ENCODE measurements at regions not wholly inside any gene's neighbourhood (a gene's known extent, or its start where the extent isn't known, plus 50 kb on each side); places are given as distances from the start of the nearest gene placed in this dataset.

DNA sequence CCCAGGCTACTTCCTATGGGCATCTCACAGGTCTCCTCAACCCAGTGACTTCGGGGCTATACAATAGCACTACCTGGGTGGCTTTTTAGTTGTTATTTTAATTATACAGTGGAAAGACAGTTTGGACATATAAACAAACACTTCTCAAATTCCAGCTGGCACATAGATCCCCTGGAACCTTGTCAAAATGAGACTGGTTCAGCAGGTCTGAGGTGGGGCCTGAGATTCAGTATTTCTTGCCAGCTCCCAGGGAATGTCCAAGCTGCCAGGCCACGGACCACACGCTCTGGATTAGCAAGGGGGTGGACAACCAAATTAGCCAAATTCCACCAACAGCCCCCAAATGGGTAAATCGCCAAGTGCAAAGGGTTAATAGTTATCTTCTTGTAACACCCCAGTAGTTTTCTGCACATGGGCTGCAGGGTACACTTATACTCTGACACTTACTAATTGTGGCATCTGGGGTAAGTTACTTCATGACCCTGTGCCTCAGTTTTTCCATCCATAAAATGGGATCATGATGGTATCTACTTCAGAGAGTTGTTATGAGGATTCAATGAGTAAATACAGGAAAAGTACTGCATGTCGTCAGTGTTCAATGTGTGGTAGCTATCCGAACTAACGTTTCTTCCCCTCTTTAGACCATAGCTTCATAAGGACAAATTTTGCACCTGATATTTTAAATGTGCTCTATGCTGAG lies 789.4 kb upstream of the TBX3 start:
- H3K4me1 Mint-ChIP-seq (ENCODE audit: low read depth) = no peaks in the 10 kb centered on the region
- H3K27ac Mint-ChIP-seq = no peak overlapping the region
- no peaks in the 10 kb centered on the region for H3K27me3 Mint-ChIP-seq (ENCODE audit: insufficient read depth)
- no peaks in the 10 kb centered on the region for H3K9me3 Mint-ChIP-seq
- no peak overlapping the region for H3K4me3 Mint-ChIP-seq
- DNase-seq (ENCODE audit: low spot score) = no peak
- intact Hi-C loops (cut with micrococcal nuclease) = no loop called here
- no peaks in the 10 kb centered on the region for H3K36me3 Mint-ChIP-seq (ENCODE audit: low read depth)

DNA sequence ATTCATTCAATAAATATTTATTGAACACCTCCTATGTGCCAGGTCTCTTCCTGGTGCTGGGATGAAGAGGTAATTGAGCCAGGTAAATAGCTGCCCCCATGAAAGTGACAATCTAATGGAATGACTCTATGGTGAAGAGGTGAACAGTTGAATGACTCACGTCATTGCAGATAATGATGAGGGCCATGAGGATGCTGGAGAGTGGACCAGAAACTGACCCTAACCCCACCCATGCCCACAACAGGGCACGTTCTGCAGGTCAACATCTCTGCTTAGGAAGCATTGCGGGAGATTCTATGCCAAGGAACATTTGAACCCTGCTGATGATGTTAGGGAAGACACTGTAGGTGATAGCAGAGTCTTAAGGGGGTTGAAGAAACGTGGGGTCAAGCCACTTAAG lies 788.9 kb upstream of the TBX3 start:
- intact Hi-C loops (cut with micrococcal nuclease) = no loop called here
- H3K4me3 Mint-ChIP-seq = no peak overlapping the region
- no peaks in the 10 kb centered on the region for H3K9me3 Mint-ChIP-seq
- DNase-seq (ENCODE audit: low spot score) = no peak
- no peaks in the 10 kb centered on the region for H3K4me1 Mint-ChIP-seq (ENCODE audit: low read depth)
- H3K27ac Mint-ChIP-seq = no peak overlapping the region
- no peaks in the 10 kb centered on the region for H3K27me3 Mint-ChIP-seq (ENCODE audit: insufficient read depth)
- no peaks in the 10 kb centered on the region for H3K36me3 Mint-ChIP-seq (ENCODE audit: low read depth)

DNA sequence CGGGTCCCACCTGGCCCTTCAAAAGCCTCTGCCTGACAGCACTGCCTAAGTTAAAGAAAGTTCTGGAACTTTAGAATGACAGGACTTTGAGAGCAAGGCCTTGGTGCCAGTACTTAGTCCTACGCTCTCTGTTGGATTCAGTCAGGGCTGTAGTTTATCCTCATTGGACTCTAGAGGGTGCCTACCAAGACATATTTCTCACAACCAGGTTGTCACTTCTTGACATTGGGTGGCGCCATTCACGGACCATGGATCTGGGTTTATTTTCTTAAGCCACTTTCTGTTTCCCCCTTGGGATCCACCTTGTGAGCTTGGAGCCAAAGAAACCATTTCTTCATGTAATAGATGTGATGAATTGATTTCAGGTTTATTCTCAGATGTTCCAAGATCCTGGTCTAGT lies 787.0 kb upstream of the TBX3 start:
- Mint-ChIP-seq H3K27ac (no peak overlapping the region), H3K27me3 (ENCODE audit: insufficient read depth) (no peaks in the 10 kb centered on the region), H3K9me3 (no peaks in the 10 kb centered on the region), H3K36me3 (ENCODE audit: low read depth) (no peaks in the 10 kb centered on the region), H3K4me3 (no peak overlapping the region), H3K4me1 (ENCODE audit: low read depth) (no peaks in the 10 kb centered on the region)
- intact Hi-C loops (cut with micrococcal nuclease) = no loop called here
- DNase-seq (ENCODE audit: low spot score) = no peak

DNA sequence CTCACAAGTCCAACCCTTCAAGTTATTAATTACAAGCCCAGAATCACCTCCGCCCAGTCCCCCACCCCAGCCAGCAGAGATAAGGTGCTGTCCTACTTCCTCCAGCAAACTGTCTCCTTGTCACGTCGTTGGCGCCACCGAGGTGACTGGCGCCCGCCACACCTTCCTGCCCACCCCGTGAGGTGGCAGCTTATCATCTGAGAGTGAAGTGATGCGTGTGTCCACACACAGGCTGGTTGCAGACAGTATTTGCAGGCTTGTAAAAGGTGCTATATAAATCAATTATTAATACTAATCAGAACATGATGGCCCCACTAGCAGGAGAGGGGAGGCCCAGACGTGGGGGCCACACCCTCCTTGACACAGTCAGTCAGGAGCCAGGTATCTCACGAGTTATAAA lies 786.6 kb upstream of the TBX3 start:
- DNase-seq (ENCODE audit: low spot score) = no peak
- Mint-ChIP-seq H3K27me3 (ENCODE audit: insufficient read depth) (no peaks in the 10 kb centered on the region), H3K4me1 (ENCODE audit: low read depth) (no peaks in the 10 kb centered on the region), H3K9me3 (no peaks in the 10 kb centered on the region), H3K27ac (no peak overlapping the region), H3K4me3 (no peak overlapping the region), H3K36me3 (ENCODE audit: low read depth) (no peaks in the 10 kb centered on the region)
- intact Hi-C loops (cut with micrococcal nuclease) = no loop called here

DNA sequence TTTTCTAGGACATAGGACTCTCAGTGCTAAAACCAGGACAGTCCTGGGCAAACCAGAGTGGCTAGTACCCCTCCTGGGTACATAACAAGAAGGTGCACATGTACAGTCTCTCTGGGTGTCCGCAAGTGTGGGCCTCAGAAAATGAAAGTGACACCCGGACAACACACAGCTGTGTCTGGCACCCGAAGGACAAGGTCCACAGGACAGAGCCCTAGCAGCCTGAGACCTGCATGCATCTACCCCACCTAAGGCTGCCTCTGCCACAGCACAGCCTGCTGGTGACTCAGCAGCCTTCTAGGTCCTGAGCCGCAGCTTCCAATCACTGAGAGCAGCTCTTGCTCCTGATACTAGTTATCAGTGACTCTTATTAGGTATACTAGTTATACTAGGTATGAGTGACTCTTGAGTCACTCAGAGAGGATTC lies 784.1 kb upstream of the TBX3 start:
- intact Hi-C loops (cut with micrococcal nuclease) = no loop called here
- Mint-ChIP-seq H3K4me1 (ENCODE audit: low read depth) (no peaks in the 10 kb centered on the region), H3K36me3 (ENCODE audit: low read depth) (no peaks in the 10 kb centered on the region), H3K4me3 (no peak overlapping the region), H3K27me3 (ENCODE audit: insufficient read depth) (no peaks in the 10 kb centered on the region), H3K27ac (no peak overlapping the region), H3K9me3 (no peaks in the 10 kb centered on the region)
- DNase-seq (ENCODE audit: low spot score) = no peak

DNA sequence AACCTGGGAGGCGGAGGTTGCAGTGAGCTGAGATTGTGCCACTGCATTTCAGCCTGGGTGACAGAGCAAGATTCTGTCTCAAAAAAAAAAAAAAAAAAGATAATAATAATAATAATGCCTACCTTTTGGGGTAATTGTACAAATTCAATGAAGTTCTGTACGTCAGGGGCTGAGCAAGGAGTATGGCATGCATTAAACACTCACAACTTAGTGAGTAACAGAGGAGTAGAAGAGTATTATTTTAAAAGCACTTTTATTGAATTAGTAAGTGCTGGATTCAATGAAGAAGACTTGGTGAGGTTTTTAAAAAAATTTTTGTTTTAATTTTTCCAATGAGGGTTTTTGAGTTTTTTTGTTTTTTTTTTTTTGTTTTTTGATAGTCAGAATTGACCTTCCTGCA lies 783.6 kb upstream of the TBX3 start:
- no peak overlapping the region for H3K27ac Mint-ChIP-seq
- no peaks in the 10 kb centered on the region for H3K36me3 Mint-ChIP-seq (ENCODE audit: low read depth)
- no peaks in the 10 kb centered on the region for H3K4me1 Mint-ChIP-seq (ENCODE audit: low read depth)
- intact Hi-C loops (cut with micrococcal nuclease) = no loop called here
- no peak for DNase-seq (ENCODE audit: low spot score)
- H3K4me3 Mint-ChIP-seq = no peak overlapping the region
- H3K27me3 Mint-ChIP-seq (ENCODE audit: insufficient read depth) = no peaks in the 10 kb centered on the region
- no peaks in the 10 kb centered on the region for H3K9me3 Mint-ChIP-seq

DNA sequence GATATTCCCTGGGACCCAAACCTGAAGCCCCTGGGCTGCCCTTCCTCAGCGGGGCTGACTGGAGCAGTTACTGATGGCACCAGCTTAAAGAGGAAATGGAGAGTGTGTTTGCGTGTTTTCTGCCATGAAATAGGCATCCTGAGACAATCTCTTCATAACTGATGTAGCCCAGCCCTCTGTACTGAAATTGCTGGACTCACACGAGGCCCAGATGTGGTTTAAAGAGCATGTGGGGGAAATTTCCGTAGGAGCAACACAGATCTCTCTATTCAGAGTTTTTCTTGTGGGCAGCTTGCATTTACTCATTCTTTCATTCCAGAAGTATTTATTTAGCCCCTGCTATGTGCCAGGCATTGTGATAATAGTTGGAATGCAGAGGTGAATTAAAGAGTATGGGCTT lies 782.1 kb upstream of the TBX3 start:
- Mint-ChIP-seq H3K4me3 (no peak overlapping the region), H3K4me1 (ENCODE audit: low read depth) (no peaks in the 10 kb centered on the region), H3K9me3 (no peaks in the 10 kb centered on the region), H3K27me3 (ENCODE audit: insufficient read depth) (no peaks in the 10 kb centered on the region), H3K27ac (no peak overlapping the region), H3K36me3 (ENCODE audit: low read depth) (no peaks in the 10 kb centered on the region)
- DNase-seq (ENCODE audit: low spot score) = no peak
- intact Hi-C loops (cut with micrococcal nuclease) = no loop called here

DNA sequence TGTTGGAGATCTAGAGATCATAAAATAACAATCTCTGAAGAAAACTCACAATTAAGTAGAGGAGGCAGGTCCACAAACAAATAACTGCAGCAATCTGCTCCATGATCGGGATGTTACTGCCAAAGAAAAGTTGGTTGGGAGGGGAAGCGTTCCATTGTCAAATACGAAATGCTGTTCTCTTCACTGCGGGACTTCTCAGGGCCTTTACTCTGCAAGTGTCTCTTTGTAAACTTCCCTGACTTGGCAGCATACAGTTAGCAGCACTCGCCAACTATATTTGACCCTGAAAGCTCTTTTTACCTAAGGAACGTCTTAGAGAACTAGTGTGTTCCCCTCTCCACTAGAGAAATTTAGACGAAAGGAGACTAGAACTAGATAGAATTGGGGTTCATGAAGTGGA lies 780.7 kb upstream of the TBX3 start:
- no peaks in the 10 kb centered on the region for H3K4me1 Mint-ChIP-seq (ENCODE audit: low read depth)
- intact Hi-C loops (cut with micrococcal nuclease) = no loop called here
- H3K4me3 Mint-ChIP-seq = no peak overlapping the region
- H3K9me3 Mint-ChIP-seq = no peaks in the 10 kb centered on the region
- no peak overlapping the region for H3K27ac Mint-ChIP-seq
- H3K27me3 Mint-ChIP-seq (ENCODE audit: insufficient read depth) = no peaks in the 10 kb centered on the region
- no peak for DNase-seq (ENCODE audit: low spot score)
- no peaks in the 10 kb centered on the region for H3K36me3 Mint-ChIP-seq (ENCODE audit: low read depth)

DNA sequence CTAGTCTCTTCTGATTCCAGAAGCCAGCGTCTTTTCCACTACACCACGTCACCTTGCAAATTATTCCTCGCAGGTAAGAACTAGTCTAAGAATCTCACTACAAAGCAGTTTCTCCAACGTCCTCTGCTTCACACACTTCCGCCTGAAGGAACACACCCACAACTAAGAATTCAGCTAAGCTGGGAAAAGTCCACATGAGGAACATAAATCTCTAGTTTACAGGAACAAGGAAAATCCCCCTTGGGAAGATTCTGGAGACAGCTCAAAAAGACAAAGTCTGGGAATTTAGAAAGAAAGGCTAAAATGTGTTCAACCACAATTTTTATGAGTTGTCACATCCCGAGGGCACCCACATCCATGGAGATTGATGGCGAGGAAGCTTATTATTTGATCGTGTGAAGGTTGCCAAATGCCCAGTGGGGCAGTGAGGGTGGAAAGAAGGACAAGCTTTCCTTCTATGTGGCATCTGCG lies 780.2 kb upstream of the TBX3 start:
- H3K27me3 Mint-ChIP-seq (ENCODE audit: insufficient read depth) = no peaks in the 10 kb centered on the region
- no peak overlapping the region for H3K27ac Mint-ChIP-seq
- H3K36me3 Mint-ChIP-seq (ENCODE audit: low read depth) = no peaks in the 10 kb centered on the region
- H3K4me1 Mint-ChIP-seq (ENCODE audit: low read depth) = no peaks in the 10 kb centered on the region
- no peaks in the 10 kb centered on the region for H3K9me3 Mint-ChIP-seq
- intact Hi-C loops (cut with micrococcal nuclease) = no loop called here
- no peak overlapping the region for H3K4me3 Mint-ChIP-seq
- DNase-seq (ENCODE audit: low spot score) = no peak

DNA sequence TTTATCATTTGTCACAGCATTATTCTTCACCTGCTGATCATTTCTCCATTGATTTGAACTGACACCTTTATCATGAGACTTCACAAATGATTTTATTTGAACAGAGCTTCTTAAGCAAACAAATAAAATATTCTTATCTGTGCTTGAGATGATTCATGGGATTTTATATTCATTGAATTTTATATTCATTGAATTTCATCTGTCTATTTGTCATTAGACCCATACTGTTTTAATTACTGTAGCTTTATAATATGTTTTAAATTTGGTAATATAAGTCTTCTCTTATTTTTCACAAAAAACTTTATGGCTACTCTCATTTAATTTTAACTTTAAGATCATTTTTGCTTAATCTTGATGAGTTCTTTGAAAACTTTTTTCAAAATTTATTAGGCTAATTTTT lies 777.4 kb upstream of the TBX3 start:
- DNase-seq (ENCODE audit: low spot score) = no peak
- Mint-ChIP-seq H3K27ac (no peak overlapping the region), H3K9me3 (no peaks in the 10 kb centered on the region), H3K4me1 (ENCODE audit: low read depth) (no peaks in the 10 kb centered on the region), H3K27me3 (ENCODE audit: insufficient read depth) (no peaks in the 10 kb centered on the region), H3K36me3 (ENCODE audit: low read depth) (no peaks in the 10 kb centered on the region), H3K4me3 (no peak overlapping the region)
- intact Hi-C loops (cut with micrococcal nuclease) = no loop called here

DNA sequence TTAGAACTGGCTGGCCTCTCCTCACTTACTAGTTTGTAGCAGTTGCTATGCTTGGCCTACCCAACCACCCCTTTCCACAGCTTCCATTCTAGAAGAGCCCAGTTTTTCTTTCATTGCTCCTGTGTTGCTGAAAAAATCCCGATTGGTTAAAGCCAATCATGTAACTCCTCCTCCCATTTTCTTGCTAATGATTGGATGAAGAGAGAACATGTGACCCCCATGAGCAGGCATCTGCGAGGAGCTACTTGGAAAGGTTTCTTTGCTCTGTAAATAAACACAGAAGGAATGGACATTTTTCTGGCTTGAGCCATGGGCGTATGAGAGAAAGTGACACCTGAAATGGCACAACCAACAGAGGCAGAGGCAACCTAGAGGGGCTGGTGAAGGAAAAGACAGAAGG lies 773.8 kb upstream of the TBX3 start:
- Mint-ChIP-seq H3K4me1 (ENCODE audit: low read depth) (no peaks in the 10 kb centered on the region), H3K36me3 (ENCODE audit: low read depth) (no peaks in the 10 kb centered on the region), H3K27ac (no peak overlapping the region), H3K9me3 (no peaks in the 10 kb centered on the region), H3K4me3 (no peak overlapping the region), H3K27me3 (ENCODE audit: insufficient read depth) (peaks cover 3% of the 10 kb centered on the region)
- intact Hi-C loops (cut with micrococcal nuclease) = no loop called here
- DNase-seq (ENCODE audit: low spot score) = no peak

DNA sequence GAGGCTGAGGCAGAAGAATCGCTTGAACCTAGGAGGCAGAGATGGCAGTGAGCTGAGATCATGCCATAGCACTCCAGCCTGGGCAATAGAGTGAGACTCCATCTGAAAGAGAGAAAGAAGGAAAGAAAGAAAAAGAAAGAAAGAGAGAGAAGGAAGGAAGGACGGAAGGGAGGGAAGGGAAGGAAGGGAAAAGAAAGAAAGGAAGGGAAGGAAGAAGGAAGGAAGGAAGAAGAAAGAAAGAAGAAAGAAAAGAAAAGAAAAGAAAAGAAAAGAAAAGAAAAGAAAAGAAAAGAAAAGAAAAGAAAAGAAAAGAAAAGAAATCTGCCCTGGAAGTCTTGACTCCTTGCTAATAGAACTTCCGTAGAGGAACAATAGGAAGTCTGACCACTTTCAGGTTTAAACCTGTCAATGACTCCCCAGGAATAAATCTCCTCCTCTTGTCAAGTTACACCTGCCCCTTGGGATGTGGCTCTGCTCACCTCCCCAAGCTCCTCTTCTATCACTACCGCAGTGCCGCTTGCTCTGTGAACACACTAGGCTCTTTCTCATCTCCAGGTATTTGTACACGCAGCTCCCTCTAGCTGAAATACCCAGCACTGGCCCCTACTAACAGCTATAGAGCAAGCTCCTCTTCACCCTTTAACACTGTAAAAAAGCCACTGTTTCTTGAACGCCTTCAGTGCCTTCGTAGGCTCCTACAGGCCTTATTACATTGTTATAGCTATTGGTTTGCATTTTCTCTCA lies 773.1 kb upstream of the TBX3 start:
- Mint-ChIP-seq H3K36me3 (ENCODE audit: low read depth) (no peaks in the 10 kb centered on the region), H3K27me3 (ENCODE audit: insufficient read depth) (peaks cover 10% of the 10 kb centered on the region), H3K4me3 (no peak overlapping the region), H3K27ac (no peak overlapping the region), H3K4me1 (ENCODE audit: low read depth) (no peaks in the 10 kb centered on the region), H3K9me3 (no peaks in the 10 kb centered on the region)
- DNase-seq (ENCODE audit: low spot score) = no peak
- intact Hi-C loops (cut with micrococcal nuclease) = no loop called here

DNA sequence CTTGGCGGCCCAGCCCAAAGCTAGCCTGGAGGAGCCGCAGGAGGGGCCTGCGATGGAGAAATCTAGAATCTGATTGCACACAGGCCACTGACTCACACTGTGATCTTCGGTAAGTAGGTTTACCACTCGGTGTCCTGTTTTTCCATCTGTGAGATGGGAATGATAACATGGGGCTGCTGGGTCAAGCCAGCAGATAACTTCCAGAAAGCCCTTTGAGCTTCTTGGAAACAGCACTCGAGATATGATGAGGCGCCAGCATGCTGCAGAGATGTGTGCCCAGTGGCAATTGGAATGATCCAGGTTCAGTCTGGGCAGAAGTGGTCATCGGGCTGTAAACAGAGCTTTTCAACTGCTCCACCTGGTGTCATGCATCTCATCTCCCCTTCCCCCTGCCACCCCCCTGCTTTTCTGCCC lies 771.3 kb upstream of the TBX3 start:
- no peak for DNase-seq (ENCODE audit: low spot score)
- Mint-ChIP-seq H3K4me3 (no peak overlapping the region), H3K4me1 (ENCODE audit: low read depth) (no peaks in the 10 kb centered on the region)

More for the DNA sequence above, 771.3 kb upstream of the TBX3 start:
- no peaks in the 10 kb centered on the region for H3K36me3 Mint-ChIP-seq (ENCODE audit: low read depth)
- intact Hi-C loops (cut with micrococcal nuclease) = no loop called here
- no peaks in the 10 kb centered on the region for H3K9me3 Mint-ChIP-seq
- H3K27me3 Mint-ChIP-seq (ENCODE audit: insufficient read depth) = peaks cover 17% of the 10 kb centered on the region
- H3K27ac Mint-ChIP-seq = no peak overlapping the region
